ENCODE measurements at regions not wholly inside any gene's neighbourhood (a gene's known extent, or its start where the extent isn't known, plus 50 kb on each side); places are given as distances from the start of the nearest gene placed in this dataset.

GRCh38 chr20:53831228-53831627 is 237.6 kb upstream of the ZNF217 start:
- no peak for TF ChIP-seq POLR2AphosphoS5 (IDR thresholded peaks at IDR 0.05; ENCODE audit: borderline replicate concordance, low read depth, low read length)
- no peak for TF ChIP-seq EZH2 (IDR thresholded peaks at IDR 0.05)

All from SK-N-MC (cell line).